Ishikawa (cell line): ENCODE measurements at regions not wholly inside any gene's neighbourhood (a gene's known extent, or its start where the extent isn't known, plus 50 kb on each side); places are given as distances from the start of the nearest gene placed in this dataset.

Experiments
- CEBPB ChIP-seq: IDR thresholded peaks from 2 replicates; pipeline ENCODE4 v1.6.1; 2012
- MAX ChIP-seq: IDR thresholded peaks from 2 replicates; pipeline ENCODE4 v1.6.1; 2012
- TAF1 ChIP-seq: IDR thresholded peaks from 2 replicates; pipeline ENCODE4 v1.6.1; 2012; ENCODE audit warnings: low read depth, mild to moderate bottlenecking

GRCh38 chr3:94734206-94734605, 671.3 kb downstream of the NSUN3 start:
- TF ChIP-seq TAF1 (no peak), CEBPB (no peak), MAX (no peak)
